CD4-positive, alpha-beta T cell treated with Interleukin-10 for 1 hour (primary cell): ENCODE measurements at regions not wholly inside any gene's neighbourhood (a gene's known extent, or its start where the extent isn't known, plus 50 kb on each side); places are given as distances from the start of the nearest gene placed in this dataset.
"Not testable (repeated sequence)": the region's sequence is repeated elsewhere in the genome, so short reads cannot be mapped to it uniquely, and the experiment has no call there.

Experiments used
- DNase-seq: peaks from one replicate; pipeline ENCODE4 v3.0.0-alpha.2; 2020

DNA sequence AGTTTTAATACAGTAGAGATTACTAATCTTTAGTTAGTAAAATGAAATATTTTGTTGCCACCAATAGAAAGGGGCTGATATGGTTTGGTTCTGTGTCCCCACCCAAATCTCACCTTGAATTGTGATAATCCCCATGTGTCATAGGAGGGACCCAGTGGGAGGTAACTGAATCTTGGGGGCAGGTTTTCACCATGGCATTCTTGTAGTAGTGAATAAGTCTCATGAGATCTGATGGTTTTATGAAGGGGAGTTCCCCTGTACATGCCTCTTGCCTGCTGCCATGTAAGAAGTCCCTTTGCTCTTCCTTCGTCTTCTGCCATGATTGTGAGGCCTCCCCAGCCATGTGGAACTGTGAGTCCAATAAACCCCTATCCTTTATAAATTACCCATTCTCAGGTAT lies 285.9 kb downstream of the BCL2L11 start:
- DNase-seq = not testable (repeated sequence)

DNA sequence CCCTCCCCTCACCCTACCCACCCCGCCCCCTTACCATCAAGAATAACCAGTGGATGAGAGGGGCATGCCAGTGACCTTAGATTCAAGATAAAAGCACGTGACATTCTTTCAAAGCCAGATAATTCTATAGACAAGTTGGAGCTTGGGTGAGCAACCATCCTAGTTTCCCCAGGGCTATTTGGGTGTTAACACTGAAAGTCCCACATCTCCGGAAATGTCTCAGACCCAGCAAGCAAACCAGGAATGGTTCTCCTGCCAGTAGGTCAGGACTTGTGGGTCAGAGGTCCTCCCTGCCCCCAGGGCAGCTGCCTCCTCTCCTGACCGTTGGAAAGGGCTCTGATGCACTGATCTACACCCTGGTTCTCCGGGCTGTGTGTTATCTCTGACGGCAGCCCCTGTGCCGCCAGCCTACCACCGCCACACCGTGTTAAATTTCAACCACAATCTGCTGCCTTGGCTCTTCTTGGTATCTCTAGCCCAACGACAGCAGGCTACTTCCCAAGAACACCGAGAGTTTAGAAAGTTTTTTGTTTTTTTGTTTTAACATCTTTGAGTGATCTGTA lies 287.0 kb downstream of the BCL2L11 start:
- DNase-seq = not testable (repeated sequence)

DNA sequence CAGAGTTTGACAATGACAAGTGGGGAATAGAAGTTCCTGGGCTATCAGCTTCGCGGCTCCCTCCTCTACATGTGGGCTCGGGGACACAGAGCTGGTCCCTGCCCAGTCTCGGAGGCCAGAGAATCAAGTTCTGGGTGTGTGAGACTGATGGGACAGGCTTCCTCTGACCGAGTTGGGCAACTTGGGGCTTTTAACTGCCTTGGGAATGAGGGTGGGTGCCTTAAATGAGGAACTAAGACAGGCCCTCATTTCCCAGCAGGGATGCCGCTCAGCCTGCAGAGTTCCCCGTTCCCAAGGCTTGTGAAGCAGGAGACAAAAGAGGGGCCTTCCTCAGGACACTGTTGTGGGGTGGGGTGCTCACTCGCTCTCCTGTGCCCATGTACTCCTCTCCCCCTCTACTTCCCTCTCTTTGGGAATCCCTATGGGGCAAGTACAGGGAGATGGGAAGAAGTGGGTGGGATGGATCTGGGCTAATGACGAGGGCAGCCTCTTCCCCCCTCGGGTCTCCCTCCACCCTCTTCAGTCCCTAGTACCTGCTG lies 290.2 kb downstream of the BCL2L11 start:
- DNase-seq = not testable (repeated sequence)

DNA sequence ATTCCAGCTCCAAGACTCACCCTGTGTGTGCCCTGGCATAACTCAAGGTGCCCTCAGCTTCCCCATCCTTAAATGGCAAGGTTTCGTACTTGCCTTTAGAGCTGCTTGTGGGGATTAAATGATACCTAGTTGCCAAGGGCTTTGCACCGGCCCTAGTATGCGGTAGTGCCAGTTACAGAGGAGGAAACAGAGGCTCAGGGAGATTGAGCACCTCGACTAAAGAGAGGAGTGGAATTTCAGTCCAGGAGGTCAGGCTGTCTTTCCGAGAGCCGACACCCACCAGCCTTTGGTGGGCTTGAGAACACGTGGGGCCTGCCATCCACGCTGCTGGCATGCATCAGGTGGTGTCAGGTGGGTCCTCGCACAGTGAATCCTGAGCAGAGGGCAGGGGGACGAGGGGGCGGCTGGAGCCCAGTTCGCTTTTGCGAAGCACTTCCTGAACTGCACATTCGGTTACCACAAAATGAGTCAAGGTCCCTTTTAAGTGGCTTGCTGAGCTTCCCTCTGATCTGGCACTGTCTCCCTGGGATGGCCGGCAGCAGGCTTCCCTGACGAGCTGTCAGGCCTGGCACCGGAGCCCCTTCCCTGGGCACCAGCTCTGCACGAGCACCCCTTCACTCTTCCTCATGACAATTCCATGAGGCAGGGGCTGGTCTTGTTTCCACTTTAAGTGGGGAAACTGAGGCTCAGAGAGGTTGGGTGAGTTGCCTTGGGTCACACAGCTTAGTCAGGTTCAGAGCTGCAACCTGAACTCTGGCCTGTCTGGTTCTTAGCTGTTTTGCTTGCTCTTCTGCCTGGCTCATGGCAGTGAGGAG lies 291.4 kb downstream of the BCL2L11 start:
- DNase-seq = not testable (repeated sequence)

DNA sequence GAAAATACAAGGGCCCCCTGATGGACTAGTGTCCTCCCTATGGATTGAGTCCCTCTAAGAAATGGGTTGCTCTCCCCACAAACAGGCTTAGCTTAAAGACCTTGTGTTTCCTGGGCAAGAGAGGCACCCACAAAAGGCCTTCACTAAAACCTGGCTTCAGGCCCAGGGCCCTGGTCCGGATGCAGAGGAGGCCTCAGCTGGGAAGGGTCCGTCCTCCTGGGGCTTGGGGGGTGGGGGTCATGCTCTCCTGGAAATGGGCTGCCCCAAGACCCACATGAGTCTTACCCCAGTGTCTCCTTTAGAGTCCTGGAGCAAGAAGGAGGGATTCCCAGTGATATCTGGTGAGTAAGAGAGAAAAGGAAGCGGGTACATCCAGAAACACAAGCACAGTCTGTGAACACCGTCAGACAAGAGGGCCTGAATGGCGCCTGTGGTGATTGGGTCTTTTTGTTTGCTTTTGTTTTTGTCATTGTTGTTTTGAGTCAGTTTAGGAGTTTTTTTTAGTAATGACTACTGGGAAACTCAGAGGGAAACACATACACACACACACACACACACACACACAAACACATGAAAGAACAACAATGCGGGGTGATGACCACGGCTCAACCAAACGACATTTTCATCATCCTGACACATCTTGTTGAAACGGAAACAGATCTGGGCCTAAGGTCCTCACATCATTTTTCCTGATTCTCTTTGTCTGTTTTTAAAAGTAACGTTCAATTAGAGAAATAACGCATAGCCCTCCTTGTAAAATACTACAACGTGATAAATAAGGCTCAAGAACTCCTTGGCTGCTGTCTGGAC lies 292.3 kb downstream of the BCL2L11 start:
- DNase-seq = peak; percentile 37

DNA sequence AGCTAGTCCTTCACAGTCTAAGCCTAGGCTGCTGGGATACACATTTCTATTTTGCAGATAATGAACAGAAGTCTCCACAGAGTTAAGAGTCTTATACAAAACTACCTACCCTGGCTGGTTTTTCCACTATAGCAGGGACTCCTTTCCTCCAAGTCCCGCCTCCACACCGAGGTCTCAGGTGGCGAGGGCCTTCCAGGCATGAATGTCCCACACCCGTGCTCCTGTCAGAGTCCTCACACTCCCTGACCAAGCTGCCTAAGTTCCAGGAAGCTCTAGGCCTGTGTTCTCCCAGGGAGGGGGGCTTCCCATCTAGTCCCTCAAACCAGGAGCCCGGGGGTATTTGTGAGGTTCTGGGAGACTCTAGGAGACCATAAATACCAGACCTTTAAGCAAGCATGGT lies 293.2 kb downstream of the BCL2L11 start:
- not testable (repeated sequence) for DNase-seq

DNA sequence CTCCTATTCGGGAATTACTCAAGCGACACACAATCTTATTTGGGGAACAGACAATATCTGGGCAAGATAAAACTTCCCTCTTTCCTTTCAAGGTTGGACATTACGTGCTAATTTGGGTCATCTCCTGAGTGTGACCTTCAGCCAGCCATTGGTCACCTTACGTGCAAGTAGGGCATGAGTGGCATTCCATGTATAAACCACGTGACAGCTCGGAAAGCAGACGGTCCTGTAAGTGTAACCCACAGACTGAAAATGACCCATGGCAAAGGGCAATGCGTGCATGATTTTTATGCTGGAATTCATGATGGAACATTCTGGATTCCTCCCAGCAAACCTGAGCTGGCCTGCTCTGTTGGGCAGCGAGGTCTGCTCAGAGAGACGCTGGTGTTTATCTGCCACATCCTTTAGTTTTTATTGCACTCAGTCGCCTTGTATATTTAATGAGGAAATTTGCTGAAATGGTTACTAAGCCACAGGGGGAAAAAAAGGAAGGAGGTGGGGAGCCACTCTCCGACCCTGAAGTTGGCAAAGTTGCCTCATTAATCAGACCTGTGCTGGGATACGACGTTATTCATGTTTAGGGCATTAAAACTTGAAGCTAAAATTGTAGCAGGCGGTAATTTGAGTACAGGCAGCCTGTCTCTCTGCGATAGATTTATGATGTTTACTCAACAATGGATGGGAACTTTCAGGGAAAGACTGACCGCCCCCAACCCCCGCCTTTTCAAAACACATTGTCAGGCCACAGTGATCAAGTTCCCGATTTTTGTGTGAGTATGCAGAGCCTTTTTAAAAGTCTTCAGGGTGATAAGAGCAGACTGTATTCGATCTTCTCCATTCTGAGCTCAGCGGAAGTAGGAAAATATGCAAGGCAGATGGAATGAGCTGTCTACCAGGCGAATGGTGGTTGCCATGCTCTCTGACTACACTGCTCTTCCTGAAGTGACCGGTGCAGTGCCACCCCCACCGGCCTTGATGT lies 295.3 kb downstream of the BCL2L11 start:
- not testable (repeated sequence) for DNase-seq

DNA sequence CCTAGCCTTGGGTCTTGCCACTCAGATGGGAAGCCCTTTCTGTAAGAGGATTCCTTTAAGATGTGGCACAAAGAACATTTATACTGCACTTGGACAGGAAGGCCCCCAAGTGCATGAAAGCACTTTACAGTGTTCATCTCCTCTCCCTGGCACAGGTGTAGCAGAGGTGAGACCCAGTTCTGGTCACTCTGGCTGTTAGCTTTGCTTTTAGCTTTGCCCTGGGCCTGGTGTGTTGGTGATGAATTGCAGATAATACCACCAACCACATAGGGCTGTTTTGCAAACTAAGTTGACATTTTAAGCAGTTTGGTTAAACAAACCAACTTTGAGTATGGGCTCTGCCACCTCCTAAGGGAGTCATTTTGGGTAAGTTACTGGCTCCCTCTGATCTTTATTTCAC lies 296.3 kb downstream of the BCL2L11 start:
- DNase-seq = not testable (repeated sequence)

DNA sequence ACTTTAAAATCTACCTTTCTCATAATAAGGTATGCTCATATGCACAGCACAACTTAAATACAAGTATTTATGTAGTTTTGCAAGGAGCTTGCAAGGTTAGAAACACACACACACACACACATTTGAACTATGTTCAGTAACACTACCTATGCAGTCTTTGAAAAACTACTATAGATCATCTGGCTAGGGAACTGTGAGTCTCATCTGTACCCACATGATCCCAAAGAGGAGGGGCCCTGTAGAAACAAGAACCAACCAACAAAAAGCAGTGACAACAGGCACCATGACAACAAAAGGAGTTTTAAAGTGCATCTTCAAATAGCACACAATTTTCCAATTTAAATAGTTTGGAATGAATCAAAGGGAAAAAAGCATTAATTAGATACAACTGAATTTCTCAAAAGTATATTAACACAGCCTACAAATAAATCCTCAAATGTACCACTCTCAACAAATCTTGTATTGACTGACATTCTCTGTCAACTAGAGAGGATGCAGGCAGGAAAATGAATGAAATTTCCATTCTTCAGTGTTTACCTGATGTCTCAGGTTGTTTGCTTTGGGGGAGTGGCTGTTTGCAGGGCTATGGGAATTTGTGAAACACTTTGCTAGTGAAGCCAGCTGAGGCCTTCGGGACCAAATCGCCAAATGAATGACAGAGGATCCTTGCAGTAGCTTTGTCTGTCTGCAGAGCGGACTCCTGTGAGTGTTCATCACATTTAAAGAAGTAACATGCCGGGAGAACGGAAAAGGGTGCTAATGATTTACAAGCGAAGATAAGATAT lies 297.6 kb downstream of the BCL2L11 start:
- DNase-seq = not testable (repeated sequence)

DNA sequence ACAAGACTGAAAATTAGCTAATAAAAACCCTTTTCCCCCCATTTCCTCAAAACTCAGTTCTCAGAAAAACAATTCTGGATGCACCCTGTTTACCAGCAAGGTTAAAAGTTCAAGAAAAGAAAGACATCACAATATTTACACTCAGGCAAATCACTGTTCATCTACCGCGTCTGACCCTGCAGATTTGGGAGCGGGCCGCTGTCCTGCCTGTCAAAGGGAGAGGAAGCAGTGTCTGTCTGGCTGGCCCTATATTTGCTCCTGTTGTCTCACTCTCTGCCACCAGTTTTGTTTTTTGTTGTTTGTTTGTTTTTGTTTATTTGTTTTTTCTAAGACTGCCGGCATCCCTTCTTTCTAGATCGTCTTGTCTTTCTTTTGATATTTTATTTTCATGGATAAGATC lies 299.4 kb downstream of the BCL2L11 start:
- DNase-seq = not testable (repeated sequence)

DNA sequence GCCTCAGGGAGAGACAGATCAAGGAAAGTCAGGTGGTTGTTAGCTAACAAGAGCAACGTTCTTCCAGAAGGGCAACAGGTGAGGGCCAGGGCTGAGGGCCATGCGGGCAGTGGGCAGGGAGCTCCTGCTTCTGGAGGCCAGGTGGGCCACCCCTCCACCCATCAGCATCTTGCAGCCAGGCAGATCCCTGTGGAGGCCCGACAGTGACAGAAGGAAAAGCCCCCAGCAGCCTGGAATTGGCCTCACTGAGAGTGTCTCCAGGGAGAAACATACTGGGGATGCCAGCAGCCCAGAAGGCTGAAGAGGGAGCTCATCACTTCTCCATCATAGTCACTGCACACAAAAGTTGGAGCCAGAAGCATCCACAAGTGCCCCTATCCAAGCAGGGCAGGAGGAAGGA lies 300.1 kb downstream of the BCL2L11 start:
- not testable (repeated sequence) for DNase-seq

DNA sequence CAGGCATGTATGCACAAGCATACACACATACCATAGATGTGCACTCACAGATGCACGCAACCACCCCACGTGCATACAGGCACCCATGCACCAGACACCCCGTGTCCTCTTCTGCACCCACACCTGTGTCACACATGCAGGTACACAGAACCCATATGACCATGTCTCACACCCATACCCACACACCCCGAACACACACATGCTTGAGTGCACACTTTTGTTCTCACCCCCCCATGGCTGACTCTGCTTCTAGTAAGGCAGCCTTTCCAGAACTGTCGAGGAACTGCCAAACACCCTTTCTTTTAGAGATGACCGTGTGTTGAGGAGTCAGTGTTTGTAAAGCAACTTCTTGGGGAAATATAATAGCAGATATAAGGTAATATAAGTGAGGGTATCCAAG lies 301.2 kb downstream of the BCL2L11 start:
- DNase-seq = not testable (repeated sequence)

DNA sequence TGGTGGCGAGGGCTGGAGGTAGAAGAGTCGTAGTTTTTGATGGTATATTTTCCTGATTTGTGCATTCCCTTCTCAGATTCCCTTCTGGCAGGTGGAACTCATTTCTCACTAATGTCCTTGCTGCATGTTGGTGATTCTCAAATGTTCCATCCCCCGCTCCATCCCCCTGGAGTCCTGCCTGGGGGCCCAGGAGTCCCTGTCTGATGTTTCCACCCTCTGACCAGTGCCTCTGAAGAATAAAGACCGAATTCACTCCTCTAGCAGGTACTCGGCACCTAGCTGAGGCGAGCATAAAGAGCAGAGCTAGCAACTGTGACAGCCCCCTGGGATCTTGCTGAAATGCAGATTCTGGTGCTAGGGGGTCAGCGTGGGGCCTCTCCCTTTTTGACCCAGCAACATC lies 301.8 kb downstream of the BCL2L11 start:
- DNase-seq = not testable (repeated sequence)

DNA sequence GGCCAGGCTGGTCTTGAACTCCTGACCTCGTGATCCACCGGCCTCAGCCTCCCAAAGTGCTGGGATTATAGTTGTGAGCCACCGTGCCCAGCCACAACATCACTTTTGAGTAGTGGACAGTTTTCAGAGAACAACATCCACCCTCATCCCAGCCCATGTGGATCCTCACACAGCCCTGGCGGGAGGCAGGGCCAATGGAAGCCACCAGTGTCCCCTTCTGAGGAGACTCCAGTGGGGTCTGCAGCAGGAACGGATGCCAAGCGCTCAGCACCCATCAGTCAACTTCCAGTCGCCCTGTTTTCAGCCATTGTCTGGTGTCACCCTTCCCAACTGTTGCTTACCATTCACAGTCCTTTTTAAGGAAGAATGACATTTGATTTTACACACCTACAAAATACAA lies 302.5 kb downstream of the BCL2L11 start:
- not testable (repeated sequence) for DNase-seq

DNA sequence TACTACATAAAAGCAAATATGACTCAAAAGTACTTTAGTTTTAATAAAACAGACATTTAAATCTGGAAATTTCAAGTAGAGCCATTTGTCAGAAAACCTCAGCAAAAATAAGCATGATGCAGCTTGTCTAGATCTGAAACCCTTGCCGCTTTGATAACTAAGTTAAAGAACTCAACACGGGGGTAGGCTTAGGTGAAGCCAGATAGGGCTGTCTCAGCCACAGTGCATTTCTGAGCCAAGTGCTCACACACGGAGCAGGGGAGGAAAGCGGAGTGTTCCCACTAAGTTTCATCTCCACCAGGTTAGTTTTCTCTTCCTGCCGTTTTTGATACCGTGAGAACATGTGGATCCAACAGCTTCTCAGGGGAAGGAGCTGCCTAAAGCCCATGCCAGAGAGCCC lies 303.5 kb downstream of the BCL2L11 start:
- not testable (repeated sequence) for DNase-seq

DNA sequence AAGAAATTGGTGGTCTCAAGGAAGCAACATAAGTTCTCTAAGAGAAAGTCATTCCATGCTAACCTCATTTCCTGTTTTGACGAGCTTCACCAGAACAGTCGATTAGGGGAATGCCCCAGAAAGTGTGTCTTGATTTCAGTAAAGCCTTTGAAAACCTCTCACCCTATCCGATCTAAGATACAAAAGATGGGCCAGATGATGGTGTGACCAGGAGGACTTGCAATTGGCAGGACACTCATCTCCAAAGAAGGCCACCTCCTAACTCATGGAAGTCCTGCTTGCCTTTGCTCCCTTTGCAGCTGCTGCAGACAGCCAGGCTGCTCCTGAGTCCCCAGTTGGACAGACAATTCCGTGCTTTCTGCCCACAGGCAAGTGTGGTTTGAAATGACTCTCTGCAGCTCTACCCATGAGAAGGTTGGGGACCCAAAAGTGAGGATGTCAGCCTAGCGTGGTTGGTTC lies 304.2 kb downstream of the BCL2L11 start:
- DNase-seq = peak; percentile 68

DNA sequence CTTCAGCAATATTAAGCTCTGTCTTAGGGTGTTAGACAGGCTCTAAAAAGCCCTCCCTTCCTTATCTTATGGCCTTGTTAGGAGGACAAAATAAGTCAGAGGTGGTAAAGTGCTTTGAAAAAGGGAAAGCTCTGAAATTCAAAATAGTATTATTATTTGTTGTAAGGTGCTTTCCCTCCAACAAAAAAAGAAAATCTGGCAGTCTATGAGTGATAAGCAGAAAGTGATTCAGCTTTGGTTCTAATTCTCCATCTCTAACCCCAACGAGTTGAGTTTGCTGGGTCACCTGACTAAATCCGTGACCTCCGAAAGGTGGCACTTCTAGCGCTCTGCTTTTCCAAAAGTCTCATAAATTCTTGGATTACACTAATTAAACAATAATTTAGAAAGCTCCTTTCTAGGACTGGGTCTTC lies 305.1 kb downstream of the BCL2L11 start:
- DNase-seq = peak; percentile 37

DNA sequence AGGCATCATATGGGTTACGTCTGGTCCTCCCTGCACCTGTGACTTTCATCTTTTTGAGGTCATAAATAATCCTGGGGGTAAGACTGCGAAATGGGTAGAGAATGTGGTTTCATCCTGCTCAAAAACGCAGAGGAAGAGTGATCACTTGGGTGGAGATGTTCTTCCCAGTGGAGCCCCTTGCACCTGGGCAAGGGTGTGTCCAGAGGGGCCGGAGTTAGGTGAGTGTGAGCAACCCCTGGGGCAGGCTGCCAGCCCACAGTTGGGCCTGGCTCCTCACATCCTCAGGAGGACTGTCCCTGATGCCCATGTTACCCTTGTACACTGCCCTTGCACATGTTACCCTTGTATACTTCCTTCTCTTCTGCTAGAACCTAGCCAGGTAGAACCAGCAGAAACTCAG lies 306.6 kb downstream of the BCL2L11 start:
- not testable (repeated sequence) for DNase-seq

DNA sequence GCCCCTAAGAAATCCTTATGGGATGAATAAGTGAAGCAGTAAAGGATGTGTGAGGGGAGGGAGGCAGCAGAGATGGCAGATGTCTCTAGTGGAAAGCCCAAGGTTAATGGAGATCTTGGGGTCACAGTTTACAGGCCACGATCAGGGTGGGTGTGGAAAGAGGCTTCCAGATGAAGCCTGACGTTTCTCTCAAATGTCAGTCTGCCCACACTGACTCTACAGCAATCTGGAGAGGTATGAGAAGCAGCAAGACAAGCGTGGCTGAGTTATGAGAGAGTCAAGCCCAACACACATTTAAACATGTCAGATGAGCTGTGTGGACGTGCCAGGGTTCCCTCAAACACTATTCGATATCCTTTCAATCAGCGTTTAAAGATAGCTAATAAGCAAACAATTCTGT lies 308.2 kb downstream of the BCL2L11 start:
- DNase-seq = not testable (repeated sequence)

DNA sequence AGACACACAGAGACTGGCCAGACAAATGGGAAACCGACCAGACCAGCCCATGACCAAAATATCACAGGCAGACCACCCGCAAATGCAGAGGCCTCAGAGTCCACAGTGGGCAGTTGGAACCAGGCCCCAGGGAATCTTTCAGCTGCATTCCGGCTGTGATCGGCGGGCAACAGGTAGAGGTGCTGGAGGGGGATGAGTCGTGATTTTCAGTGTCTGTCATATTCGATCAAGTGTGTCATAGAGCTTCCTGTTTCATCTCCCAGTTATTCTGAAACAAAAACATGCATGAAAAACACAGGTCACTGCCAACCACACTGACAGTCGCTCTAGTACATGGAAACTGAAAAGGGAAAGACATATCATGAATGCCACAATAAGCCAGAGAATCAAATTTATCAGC lies 308.6 kb downstream of the BCL2L11 start:
- DNase-seq = not testable (repeated sequence)
